GM21528 (cell line): ENCODE measurements at regions not wholly inside any gene's neighbourhood (a gene's known extent, or its start where the extent isn't known, plus 50 kb on each side); places are given as distances from the start of the nearest gene placed in this dataset.

ENCODE experiments used
- ATAC-seq: cut with Tn5 transposase; IDR thresholded peaks from one replicate; pipeline ENCODE4 v1.9.1; 2021; ENCODE audit warnings: mild to moderate bottlenecking, moderate library complexity; ENCODE audit not compliant: unreplicated experiment, low FRiP score

GRCh38 chr1:170310014-170310405, 164.3 kb downstream of the NTMT2 start:
- ATAC-seq, result no peak

DNA sequence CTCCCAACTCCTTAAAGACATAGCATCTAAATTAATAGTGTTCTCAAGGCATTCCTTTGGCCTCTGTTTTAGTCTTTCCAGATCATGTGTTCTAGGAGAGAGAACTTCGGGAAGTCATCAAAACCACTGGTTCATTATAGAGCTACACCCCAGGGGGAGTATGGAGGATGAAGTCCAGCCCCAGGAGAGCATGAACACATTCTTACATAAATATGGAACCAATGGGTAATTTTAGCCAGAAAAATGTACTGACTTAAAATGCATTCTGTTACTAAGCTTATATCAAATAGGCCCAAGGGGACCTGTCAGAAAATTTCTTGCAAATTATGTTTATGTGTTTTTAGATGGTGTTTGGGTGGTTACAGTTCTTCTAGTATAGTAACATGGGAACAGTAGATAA, 165.2 kb downstream of the NTMT2 start:
- no peak for ATAC-seq

DNA sequence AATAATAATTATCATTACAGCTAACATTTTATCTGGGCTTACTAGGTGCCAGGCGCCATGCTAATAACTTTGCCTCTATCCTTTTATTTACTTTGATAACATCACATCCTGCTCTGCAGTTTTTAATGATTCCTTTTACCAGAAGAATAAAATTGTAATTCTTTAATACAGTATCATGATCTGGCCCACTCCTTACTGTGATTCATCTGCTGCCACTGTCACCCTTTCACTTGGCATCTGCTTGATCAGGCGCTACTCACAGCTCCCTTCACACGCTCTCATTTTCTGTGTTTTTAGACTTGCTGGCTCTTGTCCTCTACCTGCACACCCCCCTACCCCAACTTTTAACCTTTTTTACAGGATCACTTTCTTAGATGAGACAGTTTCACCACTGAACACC, 167.5 kb downstream of the NTMT2 start:
- ATAC-seq, result no peak

DNA sequence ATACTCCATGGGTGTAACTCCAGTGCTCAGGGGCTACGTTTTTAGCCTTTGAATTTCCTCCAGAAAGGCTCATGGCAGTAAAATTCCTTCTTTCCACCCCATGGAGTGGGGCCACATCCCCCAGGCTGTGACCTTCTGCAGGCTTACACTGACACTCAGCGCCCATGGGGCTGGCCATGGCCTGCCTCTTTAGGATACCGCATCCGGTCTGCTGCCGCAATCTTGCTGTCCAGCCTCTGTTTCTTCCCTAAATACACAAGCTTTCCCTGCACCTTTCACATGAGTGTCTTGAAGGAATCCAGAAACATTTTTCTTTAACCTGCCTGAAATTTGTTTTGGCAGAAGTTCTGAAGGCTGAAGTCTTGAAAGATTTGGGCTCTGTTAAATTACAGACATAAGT, 170.5 kb downstream of the NTMT2 start:
- no peak for ATAC-seq

DNA sequence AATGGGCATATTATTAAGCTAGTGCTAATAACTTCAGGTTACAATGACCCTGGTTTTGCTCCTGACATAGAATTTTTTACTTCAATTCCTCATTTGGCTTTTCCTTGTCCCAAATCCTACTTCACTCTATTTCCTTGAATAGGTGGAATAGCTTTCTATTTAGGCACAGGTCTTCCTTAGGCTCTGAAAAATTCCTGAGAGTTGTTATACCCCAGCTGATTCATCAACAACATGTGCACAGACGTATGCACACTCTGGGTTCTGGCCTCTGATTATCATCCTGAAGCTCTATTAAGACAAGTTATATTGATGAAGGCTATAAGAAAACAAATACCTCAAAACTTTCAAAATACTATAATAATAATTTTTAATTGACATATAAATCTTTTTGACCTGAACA, 172.4 kb downstream of the NTMT2 start:
- no peak for ATAC-seq

- ATAC-seq, result no peak
Measured at GRCh38 chr1:170318736-170319135, 173.0 kb downstream of the NTMT2 start.

DNA sequence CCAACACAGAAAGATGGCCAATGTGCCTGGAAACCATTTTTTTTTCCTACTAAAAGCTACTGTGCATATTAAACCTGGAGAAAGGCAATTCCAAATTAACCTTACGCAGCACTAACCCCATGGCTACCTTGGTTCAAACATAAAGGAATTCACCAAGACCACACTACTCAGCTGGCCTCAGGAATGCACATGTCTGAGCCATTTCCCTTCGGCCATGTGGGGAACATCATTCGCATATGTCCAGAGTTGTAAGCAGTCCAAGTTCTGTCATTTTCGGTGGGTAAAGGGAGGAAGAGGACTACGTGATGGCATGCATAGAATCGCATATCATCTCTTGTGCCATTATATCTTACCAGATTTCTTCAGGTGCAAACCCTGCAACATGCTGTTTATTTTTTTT, 175.4 kb downstream of the NTMT2 start:
- ATAC-seq, result no peak

DNA sequence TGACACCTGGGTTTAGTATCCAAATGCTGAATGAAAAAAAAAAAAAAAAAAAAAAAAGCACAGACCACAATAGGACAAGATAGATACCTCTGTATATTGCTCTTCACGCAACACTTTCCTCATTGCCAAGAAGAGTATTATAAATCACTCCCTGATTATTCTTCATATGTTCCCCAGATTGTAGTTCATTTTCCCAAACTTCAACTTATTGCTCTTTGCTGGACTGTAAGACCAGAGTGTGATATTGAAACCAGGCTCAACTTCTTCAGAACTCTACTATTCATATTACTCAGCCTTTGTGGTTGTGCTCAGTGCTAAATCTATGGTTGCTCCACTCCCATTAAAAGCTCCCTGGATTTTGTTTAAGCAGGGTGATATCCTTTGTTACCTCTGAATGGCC, 180.4 kb downstream of the NTMT2 start:
- ATAC-seq, result no peak

DNA sequence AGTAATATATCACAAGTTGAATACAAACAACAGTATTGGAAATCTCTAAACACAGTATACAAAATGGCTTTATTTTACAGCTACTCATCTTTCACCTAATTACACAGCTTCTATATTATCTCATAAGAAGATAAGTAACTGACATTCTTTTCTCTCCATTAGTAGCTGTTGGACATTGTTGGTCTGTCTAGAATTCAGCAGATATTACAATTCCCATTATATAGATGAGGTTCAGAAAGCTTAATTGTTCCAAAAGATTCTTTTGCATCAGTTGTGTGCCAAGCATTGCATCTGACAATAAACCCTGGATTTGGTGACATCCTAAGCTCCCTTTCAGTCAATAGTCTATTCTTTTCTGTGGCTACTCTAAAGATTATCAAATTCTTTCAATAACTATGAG, 187.0 kb downstream of the NTMT2 start:
- ATAC-seq, result no peak

- no peak for ATAC-seq
Measured at GRCh38 chr1:170337413-170337994, 191.7 kb downstream of the NTMT2 start.

GRCh38 chr1:170339534-170339933, 192.4 kb upstream of the GORAB start:
- no peak for ATAC-seq

- ATAC-seq, result no peak
Measured at GRCh38 chr1:170340308-170340707, 191.7 kb upstream of the GORAB start.

- no peak for ATAC-seq
Measured at GRCh38 chr1:170351366-170351946, 180.5 kb upstream of the GORAB start.

DNA sequence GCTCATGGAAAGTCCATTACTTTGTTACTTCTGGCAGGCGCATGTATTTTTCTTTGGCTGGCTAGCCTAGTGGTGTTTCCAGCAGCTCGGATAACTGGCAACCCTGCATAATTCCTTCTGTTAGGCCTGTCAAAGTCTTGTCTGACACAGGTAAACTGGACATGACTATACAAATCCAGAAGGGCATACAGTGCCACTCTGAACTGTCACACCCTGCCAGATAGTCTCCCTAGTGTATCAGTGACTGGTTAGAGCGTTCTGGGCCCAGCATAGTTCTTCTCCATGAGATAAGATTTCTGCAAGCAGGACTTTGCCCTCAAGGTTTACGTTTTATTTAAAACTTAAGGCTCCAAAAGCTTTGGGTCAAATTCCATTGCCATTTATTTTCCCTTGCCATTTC, 177.7 kb upstream of the GORAB start:
- no peak for ATAC-seq

- no peak for ATAC-seq
Measured at GRCh38 chr1:170354690-170355089, 177.3 kb upstream of the GORAB start.

GRCh38 chr1:170355267-170355801, 176.6 kb upstream of the GORAB start:
- ATAC-seq, result no peak

GRCh38 chr1:170356585-170356984, 175.4 kb upstream of the GORAB start:
- no peak for ATAC-seq

DNA sequence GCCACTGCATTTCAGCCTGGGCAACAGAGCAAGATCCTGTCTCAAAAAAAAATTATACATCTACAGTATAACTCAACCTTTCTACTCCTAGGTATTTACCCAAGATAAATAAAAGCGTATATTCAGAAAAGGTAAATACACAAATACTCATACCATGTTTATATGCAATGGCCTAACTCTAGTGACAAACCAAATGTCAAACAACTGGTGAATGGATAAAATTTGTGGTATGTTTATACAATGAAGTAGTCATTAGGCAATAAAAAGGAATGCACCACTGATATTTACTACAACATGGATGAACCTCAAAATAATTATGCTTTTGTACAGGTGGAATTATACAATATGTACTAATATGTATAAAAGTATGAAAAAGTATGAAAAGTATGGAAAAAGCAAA, 174.2 kb upstream of the GORAB start:
- no peak for ATAC-seq

DNA sequence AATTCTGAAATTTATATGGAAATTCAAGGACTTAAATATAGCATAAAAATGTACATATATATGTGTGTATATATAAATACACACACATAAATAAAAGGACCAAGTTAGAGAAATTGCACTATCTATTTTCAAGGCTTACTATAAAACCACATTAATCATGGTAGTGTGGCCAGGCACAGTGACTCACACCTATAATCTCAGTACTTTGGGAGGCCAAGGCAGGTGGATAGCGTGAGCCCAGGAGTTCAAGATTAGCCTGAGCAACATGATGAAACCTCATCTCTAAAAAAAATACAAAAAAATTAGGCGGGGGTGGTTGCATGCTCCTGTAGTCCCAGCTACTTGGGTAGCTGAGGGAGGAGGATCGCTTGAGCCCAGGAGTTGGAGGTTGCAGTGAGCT, 171.4 kb upstream of the GORAB start:
- no peak for ATAC-seq

DNA sequence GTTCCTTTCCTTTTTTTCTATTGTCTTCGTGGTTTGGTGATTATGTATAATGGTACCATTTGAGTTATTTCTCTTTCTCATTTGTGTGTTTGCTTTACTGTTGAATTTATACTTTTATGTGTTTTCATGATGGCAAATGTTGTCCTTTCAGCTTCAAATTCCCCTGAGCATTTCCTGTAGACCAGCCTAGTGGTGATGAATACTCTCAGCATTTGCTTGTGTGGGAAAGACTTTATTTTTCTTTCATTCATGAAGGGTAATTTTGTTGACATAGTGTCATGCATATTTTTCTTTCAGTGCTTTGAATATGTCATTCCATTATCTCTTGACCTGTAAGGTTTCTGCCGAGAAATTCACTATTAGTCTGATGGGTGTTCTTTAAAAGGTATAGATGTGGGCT, 166.6 kb upstream of the GORAB start:
- no peak for ATAC-seq

GRCh38 chr1:170366980-170367379, 165.0 kb upstream of the GORAB start:
- no peak for ATAC-seq

DNA sequence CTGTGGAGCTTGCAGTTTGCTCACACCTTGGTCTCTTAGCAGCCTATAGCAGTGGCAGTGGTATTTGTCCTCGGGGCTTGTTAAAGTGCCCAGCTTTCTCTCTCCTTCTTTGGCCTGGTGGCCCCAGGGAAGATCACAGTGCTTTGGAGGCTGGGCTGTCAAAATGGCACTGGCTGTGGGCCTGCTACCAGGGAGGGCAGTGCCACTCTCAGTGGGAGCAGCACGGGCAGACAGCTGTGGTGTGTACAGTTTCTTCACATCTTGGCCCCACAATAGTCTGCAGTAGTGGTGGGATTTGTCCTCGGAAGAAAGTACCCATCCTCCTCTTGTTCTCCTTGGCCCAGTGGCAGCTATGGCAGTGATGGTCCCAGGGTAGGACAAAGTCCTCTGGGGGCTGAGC, 164.4 kb upstream of the GORAB start:
- no peak for ATAC-seq

- ATAC-seq, result no peak
Measured at GRCh38 chr1:170369000-170369399, 163.0 kb upstream of the GORAB start.
